OCI-LY3 (cell line): ENCODE measurements at regions not wholly inside any gene's neighbourhood (a gene's known extent, or its start where the extent isn't known, plus 50 kb on each side); places are given as distances from the start of the nearest gene placed in this dataset.
"Not testable (repeated sequence)": the region's sequence is repeated elsewhere in the genome, so short reads cannot be mapped to it uniquely, and the experiment has no call there.

Source experiments
- H2AFZ ChIP-seq: fragments of 200-600, 300-600 bp; shearing (Covaris generic); 2 replicates; pipeline ENCODE4 v1.6.0; 2014; ENCODE audit warnings: antibody characterized with exemption, low read depth, low read length
- H3K27ac ChIP-seq: fragments of 200-600, 300-600 bp; sonication (generic); 2 replicates; pipeline ENCODE4 v1.5.1; 2014; ENCODE audit warnings: mild to moderate bottlenecking, low read length, moderate library complexity, mixed read lengths
- H3K27me3 ChIP-seq: fragments of 200-600, 300-600 bp; sonication (generic); 2 replicates; pipeline ENCODE4 v1.6.1; 2014; ENCODE audit warnings: low read depth, low read length, mixed read lengths
- H3K36me3 ChIP-seq: fragments of 200-600, 300-600 bp; sonication (generic); replicated peaks from 2 replicates; pipeline ENCODE3; 2014; ENCODE audit warnings: low read depth, low read length, mixed read lengths
- H3K4me1 ChIP-seq: fragments of 300-600, 200-600 bp; sonication (generic); 2 replicates; pipeline ENCODE4 v1.6.1; 2014; ENCODE audit warnings: low read length, mixed read lengths
- H3K4me2 ChIP-seq: fragments of 200-600, 300-600 bp; sonication (generic); 2 replicates; pipeline ENCODE4 v1.6.1; 2014; ENCODE audit warnings: low read length, mixed read lengths
- H3K4me3 ChIP-seq: fragments of 300-600, 200-600 bp; sonication (generic); 2 replicates; pipeline ENCODE4 v1.5.1; 2014; ENCODE audit warnings: antibody characterized with exemption, mild to moderate bottlenecking, low read length, moderate library complexity
- H3K79me2 ChIP-seq: fragments of 300-600, 200-600 bp; shearing (Covaris generic); 2 replicates; pipeline ENCODE4 v1.6.1; 2014; ENCODE audit warnings: mild to moderate bottlenecking, low read length, mixed read lengths
- H3K9ac ChIP-seq: fragments of 300-600, 200-600 bp; shearing (Covaris generic); 2 replicates; pipeline ENCODE4 v1.6.0; 2014; ENCODE audit warnings: mild to moderate bottlenecking, low read length, moderate library complexity
- H3K9me3 ChIP-seq: fragments of 200-600, 300-600 bp; shearing (Covaris generic); 2 replicates; pipeline ENCODE4 v1.6.1; 2014; ENCODE audit warnings: low read length, mixed read lengths; ENCODE audit not compliant: insufficient read depth
- H4K20me1 ChIP-seq: fragments of 200-600, 300-600 bp; sonication (generic); 2 replicates; pipeline ENCODE4 v1.6.1; 2016; ENCODE audit warnings: low read length, mixed read lengths; ENCODE audit not compliant: insufficient read depth
- EZH2phosphoT487 ChIP-seq: fragments of 200-600 bp; shearing (Covaris generic); IDR thresholded peaks from 2 replicates; pipeline ENCODE4 v1.6.1; 2018; ENCODE audit warnings: antibody characterized with exemption, mixed run types, low read depth
- TF ChIP-seq, protein P1 (sequence below): fragments of 200-600, 300-600 bp; sonication (generic); IDR thresholded peaks from 2 replicates; pipeline ENCODE4 v1.5.1; 2014; ENCODE audit warnings: antibody characterized with exemption, low read length, low read depth

DNA sequence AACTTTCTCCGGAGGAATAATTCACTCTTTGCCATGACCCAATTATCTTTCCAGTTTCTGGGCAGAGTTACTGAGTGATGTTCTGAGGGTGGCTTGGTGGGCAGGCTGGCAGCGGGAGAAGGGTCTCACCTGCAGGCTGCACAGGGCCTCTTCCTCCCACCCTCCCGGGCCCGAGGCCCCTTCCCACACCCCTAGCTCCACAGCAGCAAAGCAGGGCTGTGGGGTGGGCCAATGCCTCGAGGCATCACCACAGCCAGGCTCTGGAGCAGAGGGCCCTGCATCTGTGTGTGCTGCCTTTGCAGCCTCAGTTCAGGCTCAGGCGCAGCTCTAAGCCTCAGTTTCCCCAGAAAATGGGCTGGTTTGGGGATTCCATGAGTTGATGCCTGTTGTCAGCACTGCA is 120.2 kb upstream of the FOXD4L5 start:
- no peaks in the 10 kb centered on the region for H4K20me1 ChIP-seq
- H3K4me2 ChIP-seq: no peak overlapping the region
- no peaks in the 10 kb centered on the region for H3K27me3 ChIP-seq
- H3K9me3 ChIP-seq: no peaks in the 10 kb centered on the region
- H3K27ac ChIP-seq: no peak overlapping the region
- TF ChIP-seq, protein P1, sequence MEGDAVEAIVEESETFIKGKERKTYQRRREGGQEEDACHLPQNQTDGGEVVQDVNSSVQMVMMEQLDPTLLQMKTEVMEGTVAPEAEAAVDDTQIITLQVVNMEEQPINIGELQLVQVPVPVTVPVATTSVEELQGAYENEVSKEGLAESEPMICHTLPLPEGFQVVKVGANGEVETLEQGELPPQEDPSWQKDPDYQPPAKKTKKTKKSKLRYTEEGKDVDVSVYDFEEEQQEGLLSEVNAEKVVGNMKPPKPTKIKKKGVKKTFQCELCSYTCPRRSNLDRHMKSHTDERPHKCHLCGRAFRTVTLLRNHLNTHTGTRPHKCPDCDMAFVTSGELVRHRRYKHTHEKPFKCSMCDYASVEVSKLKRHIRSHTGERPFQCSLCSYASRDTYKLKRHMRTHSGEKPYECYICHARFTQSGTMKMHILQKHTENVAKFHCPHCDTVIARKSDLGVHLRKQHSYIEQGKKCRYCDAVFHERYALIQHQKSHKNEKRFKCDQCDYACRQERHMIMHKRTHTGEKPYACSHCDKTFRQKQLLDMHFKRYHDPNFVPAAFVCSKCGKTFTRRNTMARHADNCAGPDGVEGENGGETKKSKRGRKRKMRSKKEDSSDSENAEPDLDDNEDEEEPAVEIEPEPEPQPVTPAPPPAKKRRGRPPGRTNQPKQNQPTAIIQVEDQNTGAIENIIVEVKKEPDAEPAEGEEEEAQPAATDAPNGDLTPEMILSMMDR: no peak
- TF ChIP-seq EZH2phosphoT487: no peak
- no peak overlapping the region for H2AFZ ChIP-seq
- no peaks in the 10 kb centered on the region for H3K79me2 ChIP-seq
- H3K4me3 ChIP-seq: no peak overlapping the region
- H3K36me3 ChIP-seq: no peaks in the 10 kb centered on the region
- no peak overlapping the region for H3K9ac ChIP-seq
- H3K4me1 ChIP-seq: no peaks in the 10 kb centered on the region

DNA sequence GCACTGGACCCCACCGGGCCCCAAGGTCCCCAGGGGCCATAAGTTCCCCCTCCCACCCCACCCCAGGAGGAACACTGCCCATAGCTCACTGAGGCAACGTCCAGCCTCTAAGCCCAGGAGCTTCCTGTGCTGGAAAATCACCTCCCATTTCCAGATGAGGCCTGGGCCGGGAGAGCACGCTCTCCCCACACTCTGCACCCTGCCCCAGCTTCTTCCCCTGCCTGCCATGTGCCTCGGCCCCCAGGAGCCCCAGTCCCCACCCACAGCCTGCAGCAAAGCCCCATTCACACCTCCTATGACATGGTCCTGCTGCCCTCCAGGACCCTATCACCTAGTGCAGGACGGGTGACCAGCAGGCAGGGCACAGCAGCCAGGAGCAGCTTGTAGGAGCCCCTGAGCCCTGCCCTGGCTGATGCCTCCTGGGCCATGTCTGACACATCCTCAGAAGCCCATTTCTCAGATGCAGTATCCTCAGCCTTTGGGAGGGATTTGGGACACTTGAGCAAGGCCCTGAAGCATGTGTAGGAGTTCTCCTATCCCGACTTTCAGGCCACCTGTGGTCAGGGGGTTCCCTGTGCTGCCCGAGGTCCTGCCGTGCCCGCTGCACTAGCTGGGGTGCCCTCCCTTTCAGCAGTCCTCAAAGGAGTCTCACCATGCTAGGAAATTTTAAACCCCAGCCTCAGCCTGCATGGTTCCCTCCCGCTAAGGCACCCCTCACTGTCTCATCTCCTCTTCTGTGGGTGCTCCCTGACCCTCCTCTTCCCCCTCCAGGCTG is 119.4 kb upstream of the FOXD4L5 start:
- H3K27ac ChIP-seq: no peak overlapping the region
- H3K9me3 ChIP-seq: no peaks in the 10 kb centered on the region
- TF ChIP-seq, protein P1: no peak
- no peak for TF ChIP-seq EZH2phosphoT487
- no peaks in the 10 kb centered on the region for H3K27me3 ChIP-seq
- no peaks in the 10 kb centered on the region for H3K36me3 ChIP-seq
- H3K4me2 ChIP-seq: no peak overlapping the region
- no peak overlapping the region for H3K9ac ChIP-seq
- no peaks in the 10 kb centered on the region for H3K79me2 ChIP-seq
- no peak overlapping the region for H2AFZ ChIP-seq
- H3K4me1 ChIP-seq: no peaks in the 10 kb centered on the region
- H3K4me3 ChIP-seq: no peak overlapping the region
- H4K20me1 ChIP-seq: no peaks in the 10 kb centered on the region

DNA sequence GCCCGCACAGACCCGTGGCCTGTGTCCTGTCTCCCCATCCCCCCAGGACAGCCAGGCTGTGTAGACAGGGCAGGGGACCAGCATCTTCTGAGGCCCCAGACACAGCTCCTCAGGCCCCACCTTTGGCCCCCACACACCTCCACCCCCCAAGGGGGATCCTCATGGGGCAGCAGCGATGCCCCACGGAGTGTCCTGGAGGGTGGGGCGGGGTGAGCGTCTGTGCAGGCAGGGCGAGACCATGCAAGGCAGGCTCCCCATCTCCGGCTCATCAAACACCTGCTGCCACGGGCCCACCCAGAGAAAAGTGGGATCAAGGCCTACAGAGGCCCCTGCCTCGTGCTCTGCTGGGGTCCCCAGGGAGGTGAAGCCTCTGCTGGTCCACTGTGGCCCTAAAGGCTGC is 118.7 kb upstream of the FOXD4L5 start:
- no peaks in the 10 kb centered on the region for H3K27me3 ChIP-seq
- H3K36me3 ChIP-seq: no peaks in the 10 kb centered on the region
- H3K79me2 ChIP-seq: no peaks in the 10 kb centered on the region
- H3K9me3 ChIP-seq: no peaks in the 10 kb centered on the region
- no peak overlapping the region for H3K27ac ChIP-seq
- H3K4me1 ChIP-seq: no peaks in the 10 kb centered on the region
- no peaks in the 10 kb centered on the region for H4K20me1 ChIP-seq
- no peak overlapping the region for H3K4me3 ChIP-seq
- TF ChIP-seq EZH2phosphoT487: no peak
- TF ChIP-seq, protein P1: no peak
- H3K4me2 ChIP-seq: no peak overlapping the region
- H3K9ac ChIP-seq: no peak overlapping the region
- H2AFZ ChIP-seq: no peak overlapping the region

DNA sequence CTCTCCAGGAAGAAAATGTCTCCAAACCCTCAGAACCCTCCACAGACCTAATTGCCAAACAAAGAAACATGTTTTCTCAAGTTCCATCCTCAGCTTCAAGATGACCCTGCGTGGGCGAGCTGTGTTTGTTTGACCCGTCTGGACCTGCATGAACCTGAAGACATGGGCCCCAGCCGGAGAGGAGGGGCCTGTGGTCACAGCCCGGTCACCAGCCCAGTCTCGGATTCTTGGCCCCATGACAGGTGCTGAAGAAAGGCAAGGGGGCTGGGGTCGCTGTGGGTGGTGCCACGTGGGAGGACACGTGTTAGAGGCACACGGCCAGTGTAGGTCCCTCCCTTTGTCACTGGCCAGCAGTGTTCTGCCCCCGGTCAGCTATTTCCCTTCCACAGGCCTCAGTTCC is 118.1 kb upstream of the FOXD4L5 start:
- not testable (repeated sequence) for H3K27me3 ChIP-seq, H3K27ac ChIP-seq, H3K36me3 ChIP-seq, H3K79me2 ChIP-seq, H3K9me3 ChIP-seq, H3K4me2 ChIP-seq, H4K20me1 ChIP-seq, H3K9ac ChIP-seq, H3K4me3 ChIP-seq, H2AFZ ChIP-seq, H3K4me1 ChIP-seq

DNA sequence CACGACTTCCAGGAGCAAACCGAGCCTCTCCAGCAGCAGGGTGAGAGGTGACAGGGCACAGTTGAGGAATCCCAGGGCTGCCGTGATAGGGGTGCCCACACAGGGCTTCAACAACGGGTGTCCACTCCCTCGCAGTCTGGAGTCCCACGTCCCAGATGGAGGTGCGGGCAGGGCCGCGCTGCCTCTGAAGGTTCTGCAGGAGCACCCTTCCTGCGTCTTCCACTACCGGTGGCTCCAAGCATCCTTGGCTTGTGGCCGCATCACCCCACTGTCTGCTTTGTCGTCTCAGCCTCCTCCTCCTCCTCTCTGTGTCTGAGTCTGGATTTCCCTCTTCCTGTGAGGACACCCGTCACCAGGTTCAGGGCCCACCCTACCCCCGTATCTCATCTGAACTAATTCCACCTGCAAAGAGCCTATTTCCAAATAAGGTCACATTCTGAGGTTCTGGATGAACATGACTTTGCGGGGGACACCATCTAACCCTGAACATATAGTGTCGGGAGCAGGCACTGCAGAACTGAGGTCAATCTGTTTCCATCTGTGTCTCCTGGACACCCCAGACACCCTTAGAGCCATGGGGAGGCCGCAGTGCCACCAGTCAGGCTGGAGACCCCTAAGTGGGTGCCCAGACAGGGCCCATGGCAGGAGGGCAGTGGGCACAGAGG is 117.3 kb upstream of the FOXD4L5 start:
- H3K79me2 ChIP-seq, H3K36me3 ChIP-seq, H2AFZ ChIP-seq, H3K4me1 ChIP-seq, H3K4me3 ChIP-seq, H3K4me2 ChIP-seq, H3K9me3 ChIP-seq, H3K9ac ChIP-seq, H3K27ac ChIP-seq, H3K27me3 ChIP-seq, H4K20me1 ChIP-seq: not testable (repeated sequence)

DNA sequence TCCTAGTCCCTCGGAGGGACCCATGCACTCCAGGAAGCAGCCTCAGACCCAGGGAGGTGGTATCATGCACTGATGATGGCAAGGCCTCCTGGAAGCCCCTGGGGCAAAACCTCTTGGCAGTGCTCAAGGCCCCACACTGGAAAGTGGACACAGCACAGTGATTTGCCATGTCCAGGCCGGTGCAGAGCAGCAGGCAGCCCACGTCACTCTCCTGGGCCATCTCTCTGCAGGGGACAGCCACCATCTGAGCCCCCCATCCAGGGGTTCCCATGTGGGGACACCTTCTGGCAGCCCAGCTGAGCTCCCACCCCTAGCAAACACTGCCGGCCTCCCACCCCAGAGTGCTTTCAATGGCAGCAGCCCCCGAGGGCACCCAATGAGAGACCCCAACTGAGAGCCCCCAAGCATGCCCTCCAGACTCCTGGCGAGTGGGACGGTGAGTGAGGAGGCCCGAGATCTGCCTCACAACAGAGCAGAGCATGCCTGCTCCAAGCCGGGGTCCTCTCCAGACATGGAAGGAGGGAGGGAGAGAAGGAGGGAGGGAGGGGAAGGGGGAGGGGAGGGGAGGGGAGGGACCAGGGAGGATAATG is 116.5 kb upstream of the FOXD4L5 start:
- H3K79me2 ChIP-seq, H3K9ac ChIP-seq, H3K27ac ChIP-seq, H3K9me3 ChIP-seq, H3K36me3 ChIP-seq, H4K20me1 ChIP-seq, H3K4me1 ChIP-seq, H3K4me2 ChIP-seq, H3K4me3 ChIP-seq, H3K27me3 ChIP-seq, H2AFZ ChIP-seq: not testable (repeated sequence)
